ENCODE measurements at regions not wholly inside any gene's neighbourhood (a gene's known extent, or its start where the extent isn't known, plus 50 kb on each side); places are given as distances from the start of the nearest gene placed in this dataset.

GRCh38 chr2:122639176-122639575 lies 883.7 kb downstream of the TSN start:
- Histone ChIP-seq H2AFZ (ENCODE audit: low read depth, low read length) (peak overlapping the region; percentile 79), H3K4me2 (ENCODE audit: low read length) (peak overlapping the region; percentile 39), H4K20me1 (ENCODE audit: insufficient read depth, low read length) (no peaks in the 10 kb centered on the region), H3K27me3 (ENCODE audit: low read depth, low read length) (no peaks in the 10 kb centered on the region), H3K36me3 (replicated peaks; ENCODE audit: low read depth, low read length) (no peaks in the 10 kb centered on the region), H3K79me2 (ENCODE audit: low read length) (no peaks in the 10 kb centered on the region), H3K9ac (ENCODE audit: low read length) (no peak overlapping the region), H3K4me1 (ENCODE audit: low read length) (peaks cover 12% of the 10 kb centered on the region), H3K9me3 (ENCODE audit: insufficient read depth, low read length) (no peaks in the 10 kb centered on the region), H3K4me3 (ENCODE audit: low read length) (0 out of 2 replicates have a peak overlapping the region, but pooled peaks have one; percentile 0), H3K27ac (ENCODE audit: low read length) (0 out of 2 replicates have a peak overlapping the region, but pooled peaks have one; percentile 17)
- TF ChIP-seq EZH2phosphoT487 (IDR thresholded peaks at IDR 0.05; ENCODE audit: low read depth): no peak
- TF ChIP-seq CTCF (IDR thresholded peaks at IDR 0.05; ENCODE audit: low read depth, low read length): no peak

DNA sequence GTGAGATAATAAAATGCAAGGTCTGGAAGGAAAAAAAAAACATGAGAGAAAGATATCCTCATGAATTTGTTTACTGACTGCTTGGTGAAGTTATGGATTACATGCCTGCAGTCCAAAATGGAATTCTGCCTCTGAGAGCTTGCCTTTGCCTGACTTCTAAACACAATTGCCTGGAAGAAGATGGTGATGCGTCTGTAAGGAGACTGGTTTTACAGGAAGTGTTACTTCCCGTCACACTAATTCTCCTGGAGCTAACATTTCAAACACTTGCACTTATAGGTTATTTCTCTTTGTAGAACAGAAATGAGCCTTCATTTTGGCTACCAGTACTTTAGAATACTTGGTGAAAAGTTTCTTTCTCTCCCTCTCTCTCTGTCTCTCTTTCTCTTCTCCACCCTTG lies 884.3 kb downstream of the TSN start:
- no peaks in the 10 kb centered on the region for H4K20me1 ChIP-seq (ENCODE audit: insufficient read depth, low read length)
- no peak for TF ChIP-seq EZH2phosphoT487 (IDR thresholded peaks at IDR 0.05; ENCODE audit: low read depth)
- H3K27ac ChIP-seq (ENCODE audit: low read length): no peak overlapping the region
- no peak overlapping the region for H3K9ac ChIP-seq (ENCODE audit: low read length)
- H3K36me3 ChIP-seq (replicated peaks; ENCODE audit: low read depth, low read length): no peaks in the 10 kb centered on the region
- no peak overlapping the region for H3K4me3 ChIP-seq (ENCODE audit: low read length)
- H3K79me2 ChIP-seq (ENCODE audit: low read length): no peaks in the 10 kb centered on the region
- H3K9me3 ChIP-seq (ENCODE audit: insufficient read depth, low read length): no peaks in the 10 kb centered on the region
- H3K4me1 ChIP-seq (ENCODE audit: low read length): peaks cover 12% of the 10 kb centered on the region
- no peaks in the 10 kb centered on the region for H3K27me3 ChIP-seq (ENCODE audit: low read depth, low read length)
- peak overlapping the region; percentile 39 for H3K4me2 ChIP-seq (ENCODE audit: low read length)
- H2AFZ ChIP-seq (ENCODE audit: low read depth, low read length): peak overlapping the region; percentile 79

- Histone ChIP-seq H3K4me1 (ENCODE audit: low read length) (peaks cover 25% of the 10 kb centered on the region), H3K27me3 (ENCODE audit: low read depth, low read length) (no peaks in the 10 kb centered on the region), H3K27ac (ENCODE audit: low read length) (no peak overlapping the region), H3K4me3 (ENCODE audit: low read length) (no peak overlapping the region), H2AFZ (ENCODE audit: low read depth, low read length) (no peak overlapping the region), H3K9ac (ENCODE audit: low read length) (no peak overlapping the region), H3K4me2 (ENCODE audit: low read length) (no peak overlapping the region), H3K36me3 (replicated peaks; ENCODE audit: low read depth, low read length) (no peaks in the 10 kb centered on the region), H3K9me3 (ENCODE audit: insufficient read depth, low read length) (no peaks in the 10 kb centered on the region), H3K79me2 (ENCODE audit: low read length) (no peaks in the 10 kb centered on the region), H4K20me1 (ENCODE audit: insufficient read depth, low read length) (no peaks in the 10 kb centered on the region)
- TF ChIP-seq EZH2phosphoT487 (IDR thresholded peaks at IDR 0.05; ENCODE audit: low read depth) (no peak), CTCF (IDR thresholded peaks at IDR 0.05; ENCODE audit: low read depth, low read length) (no peak)
Measured at GRCh38 chr2:122643725-122644329, 888.4 kb downstream of the TSN start.

DNA sequence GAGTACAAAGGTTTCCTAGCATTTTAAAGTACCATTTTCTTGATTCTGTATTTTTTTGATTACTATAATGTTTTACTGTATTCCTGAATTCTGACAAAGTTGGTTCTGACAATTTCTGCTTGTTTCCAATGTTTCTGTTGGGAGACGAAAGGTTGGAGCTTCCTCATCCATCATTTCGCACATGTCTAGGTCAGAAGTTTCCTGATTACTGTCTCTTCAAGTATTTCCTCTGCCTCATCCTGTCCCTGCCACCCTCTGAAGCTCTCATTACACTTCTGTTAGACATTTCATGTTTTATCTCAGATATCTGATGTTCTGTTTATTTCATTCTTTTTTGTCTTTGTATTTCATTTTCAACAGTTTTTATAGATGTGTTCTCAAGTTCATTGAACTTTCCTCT lies 895.8 kb downstream of the TSN start:
- H3K4me1 ChIP-seq (ENCODE audit: low read length): peaks cover 37% of the 10 kb centered on the region

More for the DNA sequence above, 895.8 kb downstream of the TSN start:
- Histone ChIP-seq H3K9ac (ENCODE audit: low read length) (no peak overlapping the region), H3K9me3 (ENCODE audit: insufficient read depth, low read length) (no peaks in the 10 kb centered on the region), H3K79me2 (ENCODE audit: low read length) (no peaks in the 10 kb centered on the region), H3K4me2 (ENCODE audit: low read length) (no peak overlapping the region), H4K20me1 (ENCODE audit: insufficient read depth, low read length) (no peaks in the 10 kb centered on the region), H3K27me3 (ENCODE audit: low read depth, low read length) (no peaks in the 10 kb centered on the region), H3K27ac (ENCODE audit: low read length) (no peak overlapping the region), H3K4me3 (ENCODE audit: low read length) (no peak overlapping the region), H2AFZ (ENCODE audit: low read depth, low read length) (no peak overlapping the region), H3K36me3 (replicated peaks; ENCODE audit: low read depth, low read length) (peaks cover 4% of the 10 kb centered on the region)
- TF ChIP-seq EZH2phosphoT487 (IDR thresholded peaks at IDR 0.05; ENCODE audit: low read depth) (no peak), CTCF (IDR thresholded peaks at IDR 0.05; ENCODE audit: low read depth, low read length) (no peak)

Measured in OCI-LY3 (cell line).